BLaER1 (cell line): ENCODE measurements at regions not wholly inside any gene's neighbourhood (a gene's known extent, or its start where the extent isn't known, plus 50 kb on each side); places are given as distances from the start of the nearest gene placed in this dataset.
"Not testable (repeated sequence)": the region's sequence is repeated elsewhere in the genome, so short reads cannot be mapped to it uniquely, and the experiment has no call there.

Experiments
- H3K27ac ChIP-seq: shearing (Covaris generic); formaldehyde crosslinking; 2 replicates; pipeline ENCODE4 v1.8.1; 2022
- H3K27me3 ChIP-seq: shearing (Covaris generic); formaldehyde crosslinking; 2 replicates; pipeline ENCODE4 v1.8.1; 2022
- H3K36me3 ChIP-seq: shearing (Covaris generic); formaldehyde crosslinking; 2 replicates; pipeline ENCODE4 v1.8.1; 2022
- H3K4me1 ChIP-seq: shearing (Covaris generic); formaldehyde crosslinking; 2 replicates; pipeline ENCODE4 v1.8.1; 2022
- H3K4me2 ChIP-seq: shearing (Covaris generic); formaldehyde crosslinking; 2 replicates; pipeline ENCODE4 v1.8.1; 2022
- H3K4me3 ChIP-seq: shearing (Covaris generic); formaldehyde crosslinking; 2 replicates; pipeline ENCODE4 v1.8.1; 2022
- H3K9ac ChIP-seq: shearing (Covaris generic); formaldehyde crosslinking; 2 replicates; pipeline ENCODE4 v1.8.1; 2022
- H3K9me3 ChIP-seq: shearing (Covaris generic); formaldehyde crosslinking; 2 replicates; pipeline ENCODE4 v1.8.1; 2022
- H4K20me1 ChIP-seq: shearing (Covaris generic); formaldehyde crosslinking; 2 replicates; pipeline ENCODE4 v1.8.1; 2022

DNA sequence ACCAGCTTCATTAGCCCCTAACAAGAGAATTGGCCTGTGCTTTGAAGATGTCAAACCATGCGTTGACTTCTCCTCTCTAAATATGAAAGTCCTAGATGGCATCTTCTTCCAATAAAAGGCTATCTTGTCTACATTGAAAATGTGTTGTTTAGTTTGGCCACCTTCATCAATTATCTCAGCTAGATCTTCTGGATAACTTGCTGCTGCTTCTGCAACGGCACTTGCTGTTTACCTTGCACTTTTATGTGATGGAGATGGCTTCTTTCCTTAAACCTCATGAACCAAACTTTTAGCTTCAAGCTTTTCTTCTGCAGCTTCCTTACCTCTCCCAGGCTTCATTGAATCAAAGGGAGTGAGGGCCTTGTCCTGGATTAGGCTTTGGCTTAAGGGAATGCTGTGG lies 58.6 kb upstream of the CSNK1E start:
- Histone ChIP-seq H3K4me1 (peaks cover 31% of the 10 kb centered on the region), H3K9me3 (peaks cover 14% of the 10 kb centered on the region), H3K4me2 (peak overlapping the region; percentile 72), H3K27ac (peak overlapping the region; percentile 54)
- not testable (repeated sequence) for H3K4me3 ChIP-seq, H3K36me3 ChIP-seq, H3K9ac ChIP-seq, H3K27me3 ChIP-seq, H4K20me1 ChIP-seq

DNA sequence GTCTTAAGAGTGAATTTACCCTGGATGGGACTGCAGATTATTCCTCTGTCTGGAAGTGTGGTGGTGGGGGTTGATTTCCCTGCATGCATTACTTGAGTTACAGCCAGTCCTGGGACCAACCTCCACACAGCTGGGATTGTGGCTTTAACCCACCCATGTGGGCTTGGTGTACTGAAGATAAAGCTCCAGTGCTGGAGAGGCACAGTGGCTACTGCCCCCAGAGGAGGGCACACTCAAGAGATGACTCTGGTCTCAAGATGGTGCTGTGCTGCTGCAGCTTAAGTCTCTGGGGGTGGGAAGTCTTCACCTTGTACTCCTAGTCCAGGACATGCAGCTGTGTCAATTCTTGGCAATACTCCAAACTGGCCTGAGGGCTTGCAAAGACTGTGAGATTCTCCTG lies 57.8 kb upstream of the CSNK1E start:
- not testable (repeated sequence) for H4K20me1 ChIP-seq, H3K4me3 ChIP-seq, H3K36me3 ChIP-seq, H3K9ac ChIP-seq, H3K27me3 ChIP-seq
- Histone ChIP-seq H3K27ac (peak overlapping the region; percentile 54), H3K4me2 (peak overlapping the region; percentile 72), H3K9me3 (peaks cover 14% of the 10 kb centered on the region), H3K4me1 (peaks cover 31% of the 10 kb centered on the region)

DNA sequence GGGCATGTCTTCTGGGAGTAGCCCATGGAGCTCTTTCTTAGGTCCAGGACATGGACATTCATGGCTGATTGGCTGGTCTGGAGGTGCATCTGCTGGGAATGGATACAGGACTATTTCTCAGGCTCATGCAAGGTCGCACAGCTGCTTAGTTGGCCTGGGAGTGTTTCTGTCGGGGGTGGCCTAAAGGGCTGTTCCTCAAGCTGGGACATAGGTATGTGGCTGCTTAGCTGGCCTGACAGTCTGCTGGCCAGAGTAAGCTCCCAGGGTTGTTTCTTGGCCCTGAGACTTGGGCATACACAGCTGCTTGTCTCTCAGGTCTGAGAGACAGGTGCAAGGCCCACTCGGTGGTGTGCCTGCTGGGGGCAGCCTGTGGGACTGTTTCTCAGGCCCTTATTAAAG lies 57.2 kb upstream of the CSNK1E start:
- not testable (repeated sequence) for H3K36me3 ChIP-seq, H3K4me3 ChIP-seq, H4K20me1 ChIP-seq, H3K27me3 ChIP-seq
- H3K27ac ChIP-seq = peak overlapping the region; percentile 83
- H3K4me2 ChIP-seq = peak overlapping the region; percentile 72
- peak overlapping the region; percentile 66; the same call in 1 of the 2 replicates for H3K9ac ChIP-seq
- H3K4me1 ChIP-seq = peaks cover 31% of the 10 kb centered on the region
- peaks cover 14% of the 10 kb centered on the region for H3K9me3 ChIP-seq

DNA sequence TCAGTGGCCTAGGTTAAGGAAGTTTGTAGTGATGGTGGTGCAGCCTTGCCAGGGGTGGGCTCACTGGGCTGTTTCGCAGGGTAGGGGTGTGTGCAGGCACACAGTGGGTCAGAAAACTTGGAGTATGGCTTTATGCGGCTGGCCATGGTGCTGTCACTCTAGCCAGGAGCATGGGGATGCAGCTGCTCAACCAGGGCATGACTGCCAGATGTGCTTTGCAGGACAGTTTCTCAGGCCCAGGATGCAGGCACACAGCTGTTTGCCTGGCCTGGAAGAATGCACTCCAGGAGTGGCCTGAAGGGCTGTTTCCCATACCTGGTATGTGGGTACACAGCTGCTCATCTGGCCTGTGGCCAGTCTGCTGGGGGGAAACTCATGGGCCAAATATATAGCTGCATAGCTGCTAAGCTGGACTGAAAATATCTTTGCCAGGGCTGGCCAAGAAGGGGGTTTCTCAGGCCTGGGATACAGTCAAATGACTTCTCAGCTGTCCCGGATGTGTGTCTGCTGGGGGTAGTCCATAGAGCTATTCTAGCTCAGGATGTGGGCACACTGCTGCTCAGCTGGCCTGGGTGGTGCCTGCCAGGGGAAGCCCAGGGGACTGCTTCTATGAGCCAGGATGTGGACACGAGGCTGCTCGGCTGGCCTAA lies 56.7 kb upstream of the CSNK1E start:
- peak overlapping the region; percentile 72 for H3K4me2 ChIP-seq
- peak overlapping the region; percentile 68; the same call in 1 of the 2 replicates for H3K9ac ChIP-seq
- H3K36me3 ChIP-seq, H3K27me3 ChIP-seq, H3K4me3 ChIP-seq, H4K20me1 ChIP-seq: not testable (repeated sequence)
- peak overlapping the region; percentile 83 for H3K27ac ChIP-seq
- H3K9me3 ChIP-seq = peaks cover 14% of the 10 kb centered on the region
- peaks cover 31% of the 10 kb centered on the region for H3K4me1 ChIP-seq

DNA sequence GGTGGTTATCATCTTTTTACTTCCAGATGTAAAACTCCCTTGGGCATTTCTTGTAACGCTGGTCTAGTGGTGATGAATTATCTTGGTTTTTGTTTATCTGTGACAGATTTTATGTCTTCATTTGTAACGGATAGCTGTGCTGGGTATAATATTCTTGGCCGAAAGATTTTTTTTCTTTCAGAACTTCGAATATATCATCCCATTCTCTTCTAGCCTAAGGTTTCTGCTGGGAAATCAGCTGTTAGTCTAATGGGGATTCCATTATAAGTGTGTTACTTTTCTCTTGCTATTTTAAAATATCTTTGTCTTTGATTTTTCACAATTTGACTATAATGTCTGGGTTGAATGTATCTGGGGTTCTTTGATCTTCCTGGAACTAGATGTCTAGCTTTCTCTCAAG lies 55.4 kb upstream of the CSNK1E start:
- peaks cover 31% of the 10 kb centered on the region for H3K4me1 ChIP-seq
- not testable (repeated sequence) for H3K27ac ChIP-seq, H3K4me3 ChIP-seq

DNA sequence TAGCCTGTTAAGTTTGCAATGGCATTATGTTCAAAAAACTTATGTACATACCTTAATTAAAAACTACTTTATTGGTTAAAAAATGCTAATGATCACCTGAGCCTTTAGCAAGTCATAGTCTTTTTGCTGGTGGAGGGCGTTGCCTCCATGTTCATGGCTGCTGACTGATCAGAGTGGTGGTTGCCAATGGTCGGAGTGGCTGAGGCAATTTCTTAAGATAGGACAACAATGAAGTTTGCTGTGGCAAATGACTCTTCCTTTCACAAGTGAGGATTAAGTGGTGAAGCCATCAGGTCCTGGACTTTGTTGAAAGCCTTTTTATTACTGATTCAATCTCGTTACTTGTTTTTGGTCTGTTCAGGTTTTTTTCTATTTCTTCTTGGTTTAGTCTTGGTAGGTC lies 53.3 kb upstream of the CSNK1E start:
- H3K4me2 ChIP-seq, H3K27me3 ChIP-seq, H3K4me3 ChIP-seq, H4K20me1 ChIP-seq, H3K36me3 ChIP-seq, H3K27ac ChIP-seq, H3K9ac ChIP-seq: not testable (repeated sequence)
- peaks cover 14% of the 10 kb centered on the region for H3K9me3 ChIP-seq
- peaks cover 23% of the 10 kb centered on the region for H3K4me1 ChIP-seq

More for the DNA sequence above, 55.4 kb upstream of the CSNK1E start:
- not testable (repeated sequence) for H3K27me3 ChIP-seq, H3K9ac ChIP-seq, H3K36me3 ChIP-seq, H4K20me1 ChIP-seq, H3K4me2 ChIP-seq
- H3K9me3 ChIP-seq = peaks cover 14% of the 10 kb centered on the region

DNA sequence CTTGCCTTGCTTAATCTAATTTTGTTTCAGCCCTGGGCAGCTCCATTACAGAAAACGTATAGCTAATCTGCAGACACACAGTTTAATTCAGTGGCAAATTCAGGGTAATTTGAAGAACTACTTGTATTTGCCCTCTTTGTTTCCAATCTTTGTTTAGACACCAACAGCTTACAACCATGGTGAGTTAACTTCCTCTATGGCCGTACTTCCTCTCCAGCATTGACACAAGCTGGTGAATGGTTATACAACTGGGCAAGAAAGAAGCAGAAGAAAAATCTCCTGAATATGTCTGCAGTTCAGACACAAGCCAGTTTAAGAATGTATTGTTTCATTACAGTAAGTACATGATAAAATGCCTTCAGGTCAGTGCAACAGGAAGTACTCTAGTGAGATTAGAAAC lies 51.9 kb upstream of the CSNK1E start:
- not testable (repeated sequence) for H3K4me2 ChIP-seq, H3K9ac ChIP-seq, H3K36me3 ChIP-seq, H3K27ac ChIP-seq, H3K27me3 ChIP-seq, H4K20me1 ChIP-seq, H3K4me3 ChIP-seq, H3K4me1 ChIP-seq
- peaks cover 14% of the 10 kb centered on the region for H3K9me3 ChIP-seq
